ENCODE measurements at regions not wholly inside any gene's neighbourhood (a gene's known extent, or its start where the extent isn't known, plus 50 kb on each side); places are given as distances from the start of the nearest gene placed in this dataset.

DNA sequence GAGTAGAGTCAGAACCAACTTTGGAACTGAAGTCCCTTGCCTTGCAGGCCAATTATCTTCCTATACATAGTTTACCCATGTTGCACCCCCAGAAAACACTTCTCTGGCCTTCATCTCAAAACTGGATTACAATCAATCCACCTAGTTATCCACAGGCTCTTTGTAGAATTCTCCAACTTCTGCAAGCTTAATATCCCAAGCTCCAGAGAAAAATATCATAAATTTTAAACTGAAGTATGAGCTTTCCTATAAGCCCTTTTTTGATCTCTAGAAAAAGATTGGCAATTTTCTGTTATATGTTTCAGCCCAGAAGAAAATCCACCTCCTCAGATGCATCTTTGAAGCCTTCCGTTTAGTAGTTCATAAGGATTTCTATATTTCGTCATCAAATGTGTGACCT is 553.4 kb downstream of the SNAPC1 start:
- no peaks in the 10 kb centered on the region for H3K36me3 ChIP-seq (ENCODE audit: low read depth, missing control alignments)
- H3K4me1 ChIP-seq = no peaks in the 10 kb centered on the region
- no peak for DNase-seq
- WGBS, 2 donors = 90 to 98% methylated on average over 2 of the region's 2 CpGs
- no peak overlapping the region for H3K4me3 ChIP-seq
- no peaks in the 10 kb centered on the region for H3K9me3 ChIP-seq
- no peaks in the 10 kb centered on the region for H3K27me3 ChIP-seq
- H3K27ac ChIP-seq = no peak overlapping the region
- TF ChIP-seq, protein P1, sequence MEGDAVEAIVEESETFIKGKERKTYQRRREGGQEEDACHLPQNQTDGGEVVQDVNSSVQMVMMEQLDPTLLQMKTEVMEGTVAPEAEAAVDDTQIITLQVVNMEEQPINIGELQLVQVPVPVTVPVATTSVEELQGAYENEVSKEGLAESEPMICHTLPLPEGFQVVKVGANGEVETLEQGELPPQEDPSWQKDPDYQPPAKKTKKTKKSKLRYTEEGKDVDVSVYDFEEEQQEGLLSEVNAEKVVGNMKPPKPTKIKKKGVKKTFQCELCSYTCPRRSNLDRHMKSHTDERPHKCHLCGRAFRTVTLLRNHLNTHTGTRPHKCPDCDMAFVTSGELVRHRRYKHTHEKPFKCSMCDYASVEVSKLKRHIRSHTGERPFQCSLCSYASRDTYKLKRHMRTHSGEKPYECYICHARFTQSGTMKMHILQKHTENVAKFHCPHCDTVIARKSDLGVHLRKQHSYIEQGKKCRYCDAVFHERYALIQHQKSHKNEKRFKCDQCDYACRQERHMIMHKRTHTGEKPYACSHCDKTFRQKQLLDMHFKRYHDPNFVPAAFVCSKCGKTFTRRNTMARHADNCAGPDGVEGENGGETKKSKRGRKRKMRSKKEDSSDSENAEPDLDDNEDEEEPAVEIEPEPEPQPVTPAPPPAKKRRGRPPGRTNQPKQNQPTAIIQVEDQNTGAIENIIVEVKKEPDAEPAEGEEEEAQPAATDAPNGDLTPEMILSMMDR (IDR thresholded peaks at IDR 0.05) = no peak
- no peak for TF ChIP-seq POLR2A (IDR thresholded peaks at IDR 0.05)
- intact Hi-C loops (cut with DNase I; ENCODE audit: low total_unique reads) = no loop called here

DNA sequence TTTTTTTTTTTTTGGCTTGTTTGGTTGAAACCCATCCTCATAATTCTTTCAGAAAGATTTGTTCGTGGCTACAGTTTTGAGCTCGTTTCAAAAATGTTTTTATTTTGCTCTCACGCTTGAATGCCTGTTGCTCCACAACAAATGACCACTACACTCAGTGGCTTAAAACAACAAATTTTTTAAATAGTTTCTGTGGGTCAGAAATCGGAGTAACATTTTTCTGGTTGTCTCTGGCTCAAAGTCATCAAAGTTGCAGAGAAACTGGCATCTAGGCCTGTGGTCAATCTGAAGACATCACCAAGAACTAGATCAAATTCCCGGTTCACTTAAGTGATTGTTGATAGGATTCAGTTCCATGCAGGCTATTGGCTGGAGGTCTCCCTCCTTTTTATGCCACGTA is 560.0 kb downstream of the SNAPC1 start:
- Histone ChIP-seq H3K4me3 (no peak overlapping the region), H3K4me1 (no peaks in the 10 kb centered on the region), H3K27ac (no peak overlapping the region), H3K27me3 (no peaks in the 10 kb centered on the region), H3K36me3 (ENCODE audit: low read depth, missing control alignments) (no peaks in the 10 kb centered on the region), H3K9me3 (no peaks in the 10 kb centered on the region)
- intact Hi-C loops (cut with DNase I; ENCODE audit: low total_unique reads) = no loop called here
- no peak for DNase-seq
- WGBS, 2 donors = 88 to 92% methylated on average over 6 of the region's 6 CpGs
- TF ChIP-seq POLR2A (IDR thresholded peaks at IDR 0.05) = no peak
- TF ChIP-seq, protein P1 (IDR thresholded peaks at IDR 0.05) = no peak

GRCh38 chr14:62329427-62329826 is 567.2 kb downstream of the SNAPC1 start:
- 42 to 50% methylated on average over 2 of the region's 2 CpGs for WGBS, 2 donors
- no peaks in the 10 kb centered on the region for H3K36me3 ChIP-seq (ENCODE audit: low read depth, missing control alignments)
- H3K4me3 ChIP-seq = no peak overlapping the region
- no peak overlapping the region for H3K27ac ChIP-seq
- no peaks in the 10 kb centered on the region for H3K4me1 ChIP-seq
- TF ChIP-seq, protein P1 (IDR thresholded peaks at IDR 0.05) = no peak
- TF ChIP-seq POLR2A (IDR thresholded peaks at IDR 0.05) = no peak
- intact Hi-C loops (cut with DNase I; ENCODE audit: low total_unique reads) = no loop called here
- no peaks in the 10 kb centered on the region for H3K9me3 ChIP-seq
- H3K27me3 ChIP-seq = no peaks in the 10 kb centered on the region
- no peak for DNase-seq

DNA sequence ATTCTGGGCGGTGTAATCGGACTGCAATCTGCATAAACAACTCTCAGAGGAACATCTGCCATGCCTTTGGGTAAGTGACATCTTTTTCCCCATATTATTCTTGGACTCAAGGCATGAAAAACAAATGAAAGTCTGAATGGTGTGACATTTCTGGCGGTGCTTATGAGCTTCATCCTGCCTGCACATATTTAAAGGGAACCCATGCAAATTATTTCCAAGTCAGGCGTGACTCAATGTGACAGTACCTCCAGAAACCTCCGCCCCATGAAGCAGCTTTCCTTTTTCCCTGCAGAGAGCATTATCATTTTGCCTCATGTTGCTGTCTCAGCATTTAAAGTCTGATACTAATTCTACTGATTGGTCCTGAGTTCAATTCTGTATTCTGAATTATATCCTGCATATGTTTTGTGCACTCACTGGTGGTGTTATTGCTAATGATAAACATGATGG is 585.4 kb downstream of the SNAPC1 start:
- H3K36me3 ChIP-seq (ENCODE audit: low read depth, missing control alignments) = no peaks in the 10 kb centered on the region
- no peaks in the 10 kb centered on the region for H3K4me1 ChIP-seq
- whole genome bisulfite sequencing, 2 donors = 87 to 90% methylated on average over 5 of the region's 5 CpGs
- no peaks in the 10 kb centered on the region for H3K9me3 ChIP-seq
- no peak overlapping the region for H3K4me3 ChIP-seq
- no peak for DNase-seq
- TF ChIP-seq, protein P1 (IDR thresholded peaks at IDR 0.05) = no peak
- TF ChIP-seq POLR2A (IDR thresholded peaks at IDR 0.05) = no peak
- no peak overlapping the region for H3K27ac ChIP-seq
- intact Hi-C loops (cut with DNase I; ENCODE audit: low total_unique reads) = no loop called here
- H3K27me3 ChIP-seq = no peaks in the 10 kb centered on the region

DNA sequence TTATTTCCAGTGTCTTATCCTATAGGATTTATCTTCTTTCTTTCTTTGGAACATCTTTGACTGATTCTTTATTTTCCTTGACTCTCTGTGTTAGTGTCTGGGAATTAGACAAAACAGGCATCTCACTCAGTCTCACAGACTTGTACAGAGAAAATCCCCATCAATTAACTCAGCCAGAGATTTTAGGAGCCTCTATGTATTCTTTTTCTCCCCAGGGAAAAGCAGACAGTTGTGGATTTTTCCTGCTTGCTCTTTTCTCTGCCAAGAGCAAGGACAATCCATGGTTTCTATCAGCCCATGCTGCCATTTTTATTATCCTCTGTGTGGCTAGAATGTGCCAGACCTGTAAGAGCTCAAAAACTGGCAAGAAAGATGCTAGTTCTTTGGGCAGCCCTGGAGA is 595.1 kb downstream of the SNAPC1 start:
- no peak for DNase-seq
- intact Hi-C loops (cut with DNase I; ENCODE audit: low total_unique reads) = no loop called here
- Histone ChIP-seq H3K9me3 (no peaks in the 10 kb centered on the region), H3K27ac (no peak overlapping the region), H3K36me3 (ENCODE audit: low read depth, missing control alignments) (no peaks in the 10 kb centered on the region), H3K4me1 (no peaks in the 10 kb centered on the region), H3K4me3 (no peak overlapping the region), H3K27me3 (no peaks in the 10 kb centered on the region)
- TF ChIP-seq, protein P1 (IDR thresholded peaks at IDR 0.05) = no peak
- no peak for TF ChIP-seq POLR2A (IDR thresholded peaks at IDR 0.05)

All from testis (tissue), 2 donors.